GM19328 (cell line): ENCODE measurements at regions not wholly inside any gene's neighbourhood (a gene's known extent, or its start where the extent isn't known, plus 50 kb on each side); places are given as distances from the start of the nearest gene placed in this dataset.

Experiments
- ATAC-seq: cut with Tn5 transposase; IDR thresholded peaks from one replicate; pipeline ENCODE4 v1.9.1; 2021; ENCODE audit warnings: mild to moderate bottlenecking, moderate library complexity; ENCODE audit not compliant: unreplicated experiment

- ATAC-seq = no peak
These were observed 153.9 kb downstream of the ETS2 start for GRCh38 chr21:38959692-38960061.

- no peak for ATAC-seq
These were observed 153.4 kb downstream of the ETS2 start for GRCh38 chr21:38958940-38959691.

GRCh38 chr21:38958323-38958705 is 152.6 kb downstream of the ETS2 start:
- no peak for ATAC-seq

- no peak for ATAC-seq
These were observed 152.0 kb downstream of the ETS2 start for GRCh38 chr21:38957575-38958322.

GRCh38 chr21:38956856-38957571 is 151.3 kb downstream of the ETS2 start:
- ATAC-seq = no peak

- no peak for ATAC-seq
These were observed 150.8 kb downstream of the ETS2 start for GRCh38 chr21:38956521-38956855.

- no peak for ATAC-seq
These were observed 150.3 kb downstream of the ETS2 start for GRCh38 chr21:38956007-38956406.

GRCh38 chr21:38955495-38955894 is 149.8 kb downstream of the ETS2 start:
- no peak for ATAC-seq

GRCh38 chr21:38954588-38955004 is 148.9 kb downstream of the ETS2 start:
- ATAC-seq = no peak

GRCh38 chr21:38953516-38953915 is 147.8 kb downstream of the ETS2 start:
- ATAC-seq = no peak

- ATAC-seq = no peak
These were observed 147.2 kb downstream of the ETS2 start for GRCh38 chr21:38952890-38953289.

- ATAC-seq = no peak
These were observed 145.5 kb downstream of the ETS2 start for GRCh38 chr21:38951095-38951730.

- no peak for ATAC-seq
These were observed 144.8 kb downstream of the ETS2 start for GRCh38 chr21:38950435-38951094.

- no peak for ATAC-seq
These were observed 143.3 kb downstream of the ETS2 start for GRCh38 chr21:38949070-38949380.

GRCh38 chr21:38948377-38949069 is 142.8 kb downstream of the ETS2 start:
- no peak for ATAC-seq

- no peak for ATAC-seq
These were observed 140.0 kb downstream of the ETS2 start for GRCh38 chr21:38945545-38946245.

- no peak for ATAC-seq
These were observed 139.2 kb downstream of the ETS2 start for GRCh38 chr21:38944903-38945302.

- ATAC-seq = no peak
These were observed 138.7 kb downstream of the ETS2 start for GRCh38 chr21:38944402-38944801.

- no peak for ATAC-seq
These were observed 137.1 kb downstream of the ETS2 start for GRCh38 chr21:38942748-38943211.

GRCh38 chr21:38938769-38939168 is 133.0 kb downstream of the ETS2 start:
- ATAC-seq = no peak
